Left colon (tissue), 2 donors: ENCODE measurements at regions not wholly inside any gene's neighbourhood (a gene's known extent, or its start where the extent isn't known, plus 50 kb on each side); places are given as distances from the start of the nearest gene placed in this dataset.
"Not testable (repeated sequence)": the region's sequence is repeated elsewhere in the genome, so short reads cannot be mapped to it uniquely, and the experiment has no call there.

Source experiments
- ATAC-seq: fragments of 200-7000 bp; cut with Tn5 transposase; one replicate; pipeline ENCODE4 v1.9.1; 2020; ENCODE audit warnings: mild to moderate bottlenecking, moderate library complexity
- DNase-seq, 2 donors: peaks; one replicate each; pipeline ENCODE4 v3.0.0-alpha.2; 2020
- intact Hi-C, 2 donors: fragments of 100-400 bp; cut with DNase I in 1 of 2; cut with micrococcal nuclease in 1 of 2; formaldehyde crosslinking; loops; one replicate each; pipeline versions ENCODE4 v1.11.2 to v1.14.0; 2022; cut with DNase I, micrococcal nuclease
- donor health status: DM: no; HTN: no; CAD: no.
- donor health status: DM: yes; HTN: yes; CAD: no.

- no peak for DNase-seq
- intact Hi-C loops, result no loop called here
- no peak for ATAC-seq
These were observed 324.4 kb downstream of the TSN start for GRCh38 chr2:122079844-122080243.

- intact Hi-C loops, result no loop called here
- DNase-seq (no peak), ATAC-seq (no peak)
These were observed 324.9 kb downstream of the TSN start for GRCh38 chr2:122080316-122080715.

- no peak for DNase-seq
- intact Hi-C loops, result no loop called here
- ATAC-seq, result no peak
These were observed 325.4 kb downstream of the TSN start for GRCh38 chr2:122080871-122081270.

- ATAC-seq (no peak), DNase-seq (no peak)
- intact Hi-C loops, result no loop called here
These were observed 326.3 kb downstream of the TSN start for GRCh38 chr2:122081751-122082150.

- no peak for ATAC-seq
- DNase-seq, result no peak
- intact Hi-C loops, result no loop called here
These were observed 328.0 kb downstream of the TSN start for GRCh38 chr2:122083256-122084048.

- ATAC-seq, intact Hi-C loops, DNase-seq: not testable (repeated sequence)
These were observed 330.2 kb downstream of the TSN start for GRCh38 chr2:122085672-122086071.

- DNase-seq (no peak), ATAC-seq (no peak)
- intact Hi-C loops, result no loop called here
These were observed 339.1 kb downstream of the TSN start for GRCh38 chr2:122094557-122094956.

- no peak for ATAC-seq
- intact Hi-C loops, result no loop called here
- DNase-seq, result no peak
These were observed 341.3 kb downstream of the TSN start for GRCh38 chr2:122096761-122097160.

GRCh38 chr2:122098306-122098705 lies 342.9 kb downstream of the TSN start:
- intact Hi-C loops, result no loop called here
- ATAC-seq (no peak), DNase-seq (no peak)

GRCh38 chr2:122100346-122100745 lies 344.9 kb downstream of the TSN start:
- DNase-seq, result no peak
- intact Hi-C loops, result no loop called here

GRCh38 chr2:122100756-122101155 lies 345.3 kb downstream of the TSN start:
- ATAC-seq (no peak), DNase-seq (no peak)
- intact Hi-C loops, result no loop called here

More at GRCh38 chr2:122100346-122100745, 344.9 kb downstream of the TSN start:
- no peak for ATAC-seq

GRCh38 chr2:122101319-122101718 lies 345.9 kb downstream of the TSN start:
- no peak for ATAC-seq
- no peak for DNase-seq
- intact Hi-C loops, result no loop called here

GRCh38 chr2:122105171-122105876 lies 349.9 kb downstream of the TSN start:
- no peak for DNase-seq
- intact Hi-C loops, result no loop called here
- ATAC-seq, result no peak

GRCh38 chr2:122105877-122106206 lies 350.4 kb downstream of the TSN start:
- intact Hi-C loops, result no loop called here
- ATAC-seq, result no peak
- DNase-seq, result no peak

GRCh38 chr2:122108186-122108585 lies 352.7 kb downstream of the TSN start:
- DNase-seq, result no peak

GRCh38 chr2:122112216-122113005 lies 357.0 kb downstream of the TSN start:
- ATAC-seq (no peak), DNase-seq (no peak)
- intact Hi-C loops, result no loop called here

More at GRCh38 chr2:122108186-122108585, 352.7 kb downstream of the TSN start:
- intact Hi-C loops, result no loop called here
- no peak for ATAC-seq

- ATAC-seq (no peak), DNase-seq (no peak)
- intact Hi-C loops, result no loop called here
These were observed 359.0 kb downstream of the TSN start for GRCh38 chr2:122114421-122114820.

- ATAC-seq, result no peak
- DNase-seq, result no peak
- intact Hi-C loops, result no loop called here
These were observed 361.9 kb downstream of the TSN start for GRCh38 chr2:122117371-122117770.

GRCh38 chr2:122129399-122129798 lies 373.9 kb downstream of the TSN start:
- DNase-seq (no peak), ATAC-seq (no peak)
- intact Hi-C loops, result no loop called here
